Stimulated activated CD4-positive, alpha-beta T cell treated with anti-CD3 and anti-CD28 coated beads, TNF-alpha, amount 100 ng/mL, for 1 hour (primary cell): ENCODE measurements at regions not wholly inside any gene's neighbourhood (a gene's known extent, or its start where the extent isn't known, plus 50 kb on each side); places are given as distances from the start of the nearest gene placed in this dataset.
"Not testable (repeated sequence)": the region's sequence is repeated elsewhere in the genome, so short reads cannot be mapped to it uniquely, and the experiment has no call there.

ENCODE experiments used
- DNase-seq, 3 donors: peaks; one replicate each; pipeline ENCODE4 v3.0.0-alpha.2; 2020; ENCODE audit warnings: low read depth in 3 of 3, low spot score in 1 of 3

- no peak for DNase-seq
Measured at GRCh38 chr6:14290041-14290771, 172.6 kb downstream of the CD83 start.

- DNase-seq: no peak
Measured at GRCh38 chr6:14290772-14291330, 173.3 kb downstream of the CD83 start.

DNA sequence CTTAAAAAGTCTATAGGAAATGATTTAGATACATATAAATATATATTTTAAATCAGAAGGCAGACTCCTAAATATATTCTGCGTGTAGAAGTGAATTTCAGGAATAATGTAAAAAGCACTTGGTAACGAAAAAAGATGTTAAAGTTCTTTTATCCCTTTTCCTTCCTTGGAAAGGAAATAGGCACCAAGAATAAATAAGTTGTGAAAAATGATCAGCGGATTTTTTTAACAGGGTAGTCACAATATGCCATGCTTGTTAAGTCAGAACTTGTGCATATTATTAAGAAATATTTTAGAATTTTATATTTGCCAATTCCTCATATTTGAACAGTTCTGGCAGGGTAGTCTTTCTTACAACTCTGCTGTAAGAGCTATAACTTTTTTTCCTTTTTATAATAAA is 173.8 kb downstream of the CD83 start:
- no peak for DNase-seq

DNA sequence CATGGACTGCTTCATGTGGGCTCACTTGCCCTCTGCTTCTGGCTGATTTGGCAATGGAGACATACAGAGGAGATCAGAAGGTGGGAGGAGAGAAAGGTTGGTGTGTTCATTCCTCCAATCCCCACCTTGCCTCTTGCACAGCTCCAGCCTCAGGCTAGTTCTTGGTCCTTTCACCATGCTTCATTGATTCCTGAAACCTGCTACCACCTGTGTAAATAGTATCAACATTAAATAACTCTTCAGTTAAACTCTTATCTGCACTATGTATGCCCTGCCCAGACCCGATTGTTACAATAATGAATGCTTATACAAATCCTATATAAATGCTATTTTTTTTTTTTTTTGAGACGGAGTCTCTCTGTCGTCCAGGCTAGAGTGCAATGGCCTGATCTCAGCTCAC is 174.5 kb downstream of the CD83 start:
- DNase-seq: no peak

DNA sequence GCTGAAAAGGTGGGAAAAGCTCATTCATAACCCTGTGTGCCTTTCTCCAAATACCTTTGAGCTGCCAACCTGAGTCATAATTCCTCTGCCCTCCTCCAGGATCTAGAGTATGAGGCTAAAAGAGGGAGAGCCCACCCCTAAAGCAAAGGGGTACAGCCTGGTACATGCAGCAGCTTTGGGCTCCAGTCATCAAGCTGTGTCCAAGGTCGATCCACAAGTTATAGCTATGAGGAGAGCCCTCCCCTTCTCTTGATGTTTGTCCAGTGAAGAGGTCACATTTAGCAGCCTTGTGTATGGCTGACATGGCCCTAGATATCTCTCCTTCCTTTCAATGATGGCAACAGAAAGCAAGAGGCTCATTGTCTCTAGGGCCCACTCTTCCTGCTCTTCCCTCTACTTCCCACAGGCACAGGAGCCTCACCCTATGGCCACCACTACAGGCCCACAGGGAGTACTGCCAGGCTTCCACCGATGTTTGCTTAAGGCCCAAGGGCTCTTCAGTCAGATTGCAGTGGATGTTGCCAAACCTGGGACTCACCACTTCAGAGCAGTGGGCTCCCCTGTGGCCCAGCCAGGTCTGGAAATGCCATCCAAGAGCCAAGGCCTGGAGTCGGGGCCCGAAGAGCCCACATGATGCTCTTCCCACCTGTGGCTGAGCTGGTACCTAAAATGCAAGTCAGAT is 176.8 kb downstream of the CD83 start:
- DNase-seq: no peak

DNA sequence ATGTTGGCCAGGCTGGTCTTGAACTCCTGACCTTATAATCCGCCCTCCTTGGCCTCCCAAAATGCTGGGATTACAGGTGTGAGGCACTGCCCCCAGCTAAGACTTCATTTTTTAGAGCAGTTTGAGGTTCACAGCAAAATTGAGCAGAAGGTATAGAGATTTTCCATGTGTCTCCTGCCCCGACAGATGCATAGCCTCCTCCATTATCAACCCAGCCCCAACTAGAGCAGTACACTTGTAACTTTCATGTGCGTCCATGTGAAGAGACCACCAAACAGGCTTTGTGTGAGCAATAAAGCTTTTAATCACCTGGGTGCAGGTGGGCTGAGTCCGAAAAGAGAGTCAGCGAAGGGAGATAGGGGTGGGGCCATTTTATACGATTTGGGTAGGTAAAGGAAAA is 179.1 kb downstream of the CD83 start:
- not testable (repeated sequence) for DNase-seq

DNA sequence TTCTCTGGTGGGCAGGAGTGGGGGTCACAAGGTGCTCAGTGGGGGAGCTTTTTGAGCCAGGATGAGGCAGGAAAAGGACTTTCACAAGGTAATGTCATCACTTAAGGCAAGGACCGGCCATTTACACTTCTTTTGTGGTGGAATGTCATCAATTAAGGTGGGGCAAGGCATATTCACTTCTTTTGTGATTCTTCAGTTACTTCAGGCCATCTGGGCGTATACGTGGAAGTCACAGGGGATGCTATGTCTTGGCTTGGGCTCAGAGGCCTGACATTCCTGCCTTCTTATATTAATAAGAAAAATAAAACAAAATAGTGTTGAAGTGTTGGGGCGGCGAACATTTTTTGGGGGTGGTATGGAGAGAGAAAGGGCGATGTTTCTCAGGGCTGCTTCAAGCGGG is 179.5 kb downstream of the CD83 start:
- DNase-seq: not testable (repeated sequence)

DNA sequence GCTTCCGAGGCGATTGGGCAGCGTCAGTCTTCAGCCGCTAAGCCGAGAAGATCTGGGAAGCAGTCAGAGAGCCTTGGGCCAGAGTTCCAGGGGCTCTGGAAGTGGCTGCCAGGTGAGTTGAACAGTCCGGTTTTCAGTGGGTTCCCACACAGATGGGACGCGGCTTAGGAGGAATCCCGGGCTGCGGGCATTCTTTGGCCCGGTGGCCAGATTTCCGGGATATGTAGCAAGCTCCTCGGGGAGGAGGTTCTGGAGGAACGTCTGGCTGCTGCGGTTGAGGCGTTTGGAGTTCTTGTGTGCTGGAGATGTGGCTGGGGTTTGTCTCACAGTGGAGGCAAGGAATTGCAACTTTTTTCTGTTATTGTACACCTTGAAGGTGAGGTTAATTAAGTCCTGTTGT is 182.6 kb downstream of the CD83 start:
- DNase-seq: not testable (repeated sequence)

DNA sequence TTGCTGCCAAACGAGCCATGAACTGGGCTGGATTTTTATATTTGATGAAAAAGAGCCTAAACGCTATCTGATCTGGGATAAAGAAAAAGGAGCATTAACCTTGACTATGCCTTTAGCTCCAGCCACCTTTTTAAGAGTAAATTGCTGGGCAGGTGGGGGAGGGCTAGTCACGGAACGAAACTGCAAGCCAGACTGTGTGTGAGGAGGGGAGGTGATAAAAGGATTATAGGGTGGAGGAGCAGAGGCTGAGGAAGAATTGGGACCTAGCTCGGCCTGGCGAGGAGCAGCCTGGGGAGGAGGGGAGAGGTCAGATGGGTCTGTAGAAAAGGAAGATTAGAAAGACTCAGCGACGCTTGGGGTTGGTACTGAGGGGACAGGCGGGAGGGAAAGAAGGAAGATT is 183.1 kb downstream of the CD83 start:
- DNase-seq: not testable (repeated sequence)

GRCh38 chr6:14301477-14301876 is 183.9 kb downstream of the CD83 start:
- DNase-seq: not testable (repeated sequence)

GRCh38 chr6:14305131-14305530 is 187.6 kb downstream of the CD83 start:
- no peak for DNase-seq

DNA sequence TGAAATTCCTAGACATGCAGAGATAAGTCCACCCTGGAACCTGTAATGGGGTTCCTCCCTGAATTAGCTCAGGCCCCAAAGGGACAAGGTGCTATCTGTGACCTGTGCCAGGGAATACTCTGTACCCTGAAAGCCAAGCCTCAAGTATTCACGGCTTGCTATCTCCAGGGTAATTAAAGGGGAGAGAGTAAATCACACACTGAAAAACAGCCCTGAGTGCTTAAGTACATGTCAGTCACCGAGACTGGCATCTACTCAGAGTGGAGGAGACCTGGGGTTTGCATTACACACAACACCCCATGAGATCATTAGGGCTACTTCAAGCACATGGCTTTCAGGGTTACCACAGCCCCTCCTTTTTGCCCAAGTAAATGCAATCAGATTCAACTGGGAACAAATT is 188.1 kb downstream of the CD83 start:
- DNase-seq: no peak

DNA sequence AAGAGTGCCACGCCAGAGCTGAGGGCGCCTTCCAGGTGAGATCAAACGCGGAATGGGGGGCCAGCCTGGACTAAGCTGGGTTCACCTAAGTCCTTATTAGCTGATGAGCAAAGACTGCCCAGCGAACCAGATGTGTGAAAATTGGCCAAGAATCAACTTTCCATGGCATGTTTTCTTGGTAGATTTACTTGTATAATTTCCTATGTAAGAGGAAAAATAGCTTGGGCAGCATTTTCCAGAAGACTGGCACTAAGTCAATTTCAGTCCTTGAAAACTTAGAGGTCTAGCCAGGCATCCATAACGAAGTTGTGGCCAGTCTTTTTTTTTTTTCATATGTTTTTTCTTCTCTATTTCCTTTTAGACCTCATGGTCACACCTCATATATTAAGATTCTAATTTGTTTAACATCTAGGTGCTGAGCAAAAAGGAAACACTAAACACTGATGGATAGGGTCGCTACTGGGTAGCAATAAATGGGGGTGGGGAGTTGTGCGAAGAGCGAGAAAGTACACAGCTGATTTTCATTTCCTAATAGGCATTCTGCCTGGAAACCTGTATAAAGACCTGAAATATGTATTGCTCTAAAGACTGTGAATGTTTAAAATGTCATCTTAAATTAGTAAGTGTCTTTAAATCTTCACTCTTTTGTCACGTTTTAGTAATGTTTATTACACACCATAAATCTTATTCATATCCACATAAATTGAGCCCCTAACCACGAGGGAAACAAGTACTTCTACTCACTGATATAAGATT is 188.8 kb downstream of the CD83 start:
- no peak for DNase-seq

GRCh38 chr6:14309516-14309915 is 191.9 kb downstream of the CD83 start:
- no peak for DNase-seq

DNA sequence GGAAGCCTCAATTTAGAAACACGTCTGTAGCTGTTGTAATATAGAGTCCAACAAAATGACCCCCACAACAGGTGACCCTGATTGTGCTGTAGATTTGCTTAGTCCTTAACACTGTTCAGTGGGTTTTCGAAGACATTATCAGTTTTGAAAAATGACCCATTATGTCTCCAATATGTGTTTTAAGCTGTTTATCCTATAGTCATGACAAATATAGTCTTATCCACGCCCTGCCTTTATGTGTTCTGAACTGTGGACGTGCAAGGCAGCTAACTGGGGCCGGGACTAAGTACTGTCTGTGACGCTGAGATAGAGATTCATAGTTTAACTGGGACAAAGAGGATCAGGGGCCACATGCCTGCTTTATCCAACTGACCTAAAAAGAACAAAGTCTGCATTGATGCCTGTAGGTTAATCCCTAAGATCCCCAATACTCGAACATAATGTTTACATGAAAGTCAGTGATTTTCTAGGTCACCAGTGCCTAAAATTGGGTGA is 192.4 kb downstream of the CD83 start:
- DNase-seq: no peak

GRCh38 chr6:14310960-14311359 is 193.4 kb downstream of the CD83 start:
- no peak for DNase-seq

- no peak for DNase-seq
Measured at GRCh38 chr6:14312587-14312986, 195.0 kb downstream of the CD83 start.

DNA sequence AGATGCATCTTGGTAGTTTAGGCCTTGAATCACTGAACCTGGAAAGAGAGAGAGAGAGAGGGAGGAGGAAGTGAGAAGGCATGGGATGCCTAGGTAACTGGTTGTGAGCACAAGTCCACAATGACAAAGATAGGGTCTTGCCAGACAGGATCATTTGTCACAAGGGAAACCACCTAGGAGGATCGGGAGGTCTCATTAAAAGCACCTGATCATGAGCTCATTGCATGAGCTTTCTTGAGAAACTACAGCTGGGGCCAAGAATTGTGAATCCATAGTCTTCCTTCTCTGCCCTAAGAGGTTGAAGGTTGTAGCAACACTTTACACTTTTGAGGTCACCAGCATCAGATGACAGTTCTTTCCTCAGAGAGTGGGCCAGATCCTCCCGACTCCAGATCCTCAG is 195.7 kb downstream of the CD83 start:
- no peak for DNase-seq

GRCh38 chr6:14315353-14315752 is 197.8 kb downstream of the CD83 start:
- no peak for DNase-seq

GRCh38 chr6:14316651-14317386 is 199.2 kb downstream of the CD83 start:
- no peak for DNase-seq

DNA sequence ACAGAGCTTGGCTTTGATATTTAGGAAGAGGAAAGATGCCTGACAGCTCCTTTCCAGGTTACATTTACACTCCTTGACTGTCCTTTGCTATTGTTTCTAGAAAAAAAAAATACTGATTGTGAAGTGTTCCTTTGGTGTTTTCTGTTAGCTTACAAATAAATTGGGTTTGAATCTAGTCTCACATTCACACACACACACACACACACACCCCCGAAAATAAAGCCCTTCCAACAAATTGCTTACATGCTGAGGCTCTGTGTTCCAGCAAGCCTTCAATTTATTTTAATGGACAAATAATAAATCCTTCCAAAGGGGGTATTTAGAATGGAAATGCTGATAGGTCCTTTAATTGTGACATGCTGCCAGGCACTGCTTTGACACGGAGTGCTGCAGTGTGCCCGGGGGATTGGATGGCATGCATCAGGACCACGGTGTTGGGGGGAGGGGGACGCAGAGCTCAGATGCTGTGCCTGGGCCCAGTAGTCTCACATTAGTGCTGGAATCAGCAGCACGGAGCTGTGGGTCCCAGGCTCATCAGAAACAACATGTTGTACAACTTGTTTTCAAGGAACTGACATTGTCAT is 199.9 kb downstream of the CD83 start:
- no peak for DNase-seq
